Hepatic stellate cell (primary cell): ENCODE measurements at regions not wholly inside any gene's neighbourhood (a gene's known extent, or its start where the extent isn't known, plus 50 kb on each side); places are given as distances from the start of the nearest gene placed in this dataset.

Experiments used
- DNase-seq: peaks from one replicate; pipeline ENCODE4 v3.0.0; 2011; ENCODE audit warnings: low spot score

- no peak for DNase-seq
These were observed 548.6 kb downstream of the CSNK1G3 start for GRCh38 chr5:124060413-124061067.

- no peak for DNase-seq
These were observed 548.0 kb downstream of the CSNK1G3 start for GRCh38 chr5:124060011-124060410.

- no peak for DNase-seq
These were observed 547.2 kb downstream of the CSNK1G3 start for GRCh38 chr5:124059200-124059599.

- no peak for DNase-seq
These were observed 545.8 kb downstream of the CSNK1G3 start for GRCh38 chr5:124057724-124058231.

GRCh38 chr5:124056991-124057723, 545.2 kb downstream of the CSNK1G3 start:
- no peak for DNase-seq

GRCh38 chr5:124056326-124056990, 544.5 kb downstream of the CSNK1G3 start:
- no peak for DNase-seq

- no peak for DNase-seq
These were observed 543.8 kb downstream of the CSNK1G3 start for GRCh38 chr5:124055751-124056150.

- DNase-seq: no peak
These were observed 542.6 kb downstream of the CSNK1G3 start for GRCh38 chr5:124054564-124054963.

GRCh38 chr5:124053340-124053739, 541.4 kb downstream of the CSNK1G3 start:
- no peak for DNase-seq

GRCh38 chr5:124052201-124052600, 540.2 kb downstream of the CSNK1G3 start:
- no peak for DNase-seq

GRCh38 chr5:124050120-124050770, 538.3 kb downstream of the CSNK1G3 start:
- no peak for DNase-seq

- no peak for DNase-seq
These were observed 533.4 kb downstream of the CSNK1G3 start for GRCh38 chr5:124045412-124045811.

GRCh38 chr5:124044613-124045012, 532.6 kb downstream of the CSNK1G3 start:
- DNase-seq: no peak

- DNase-seq: no peak
These were observed 531.5 kb downstream of the CSNK1G3 start for GRCh38 chr5:124043456-124043855.

- DNase-seq: no peak
These were observed 528.8 kb downstream of the CSNK1G3 start for GRCh38 chr5:124040799-124041198.

- DNase-seq: no peak
These were observed 527.4 kb downstream of the CSNK1G3 start for GRCh38 chr5:124039410-124039809.

- no peak for DNase-seq
These were observed 524.8 kb downstream of the CSNK1G3 start for GRCh38 chr5:124036786-124037185.

GRCh38 chr5:124034963-124035362, 523.0 kb downstream of the CSNK1G3 start:
- DNase-seq: no peak

GRCh38 chr5:124034083-124034700, 522.2 kb downstream of the CSNK1G3 start:
- DNase-seq: no peak

- no peak for DNase-seq
These were observed 518.1 kb downstream of the CSNK1G3 start for GRCh38 chr5:124030043-124030491.

- DNase-seq: no peak
These were observed 515.5 kb downstream of the CSNK1G3 start for GRCh38 chr5:124027441-124027840.

GRCh38 chr5:124025306-124025845, 513.4 kb downstream of the CSNK1G3 start:
- no peak for DNase-seq
